GM19452 (cell line): ENCODE measurements at regions not wholly inside any gene's neighbourhood (a gene's known extent, or its start where the extent isn't known, plus 50 kb on each side); places are given as distances from the start of the nearest gene placed in this dataset.
A peak's percentile ranks its signal among the peaks of the same experiment; 100 is the strongest.
"Not testable (repeated sequence)": the region's sequence is repeated elsewhere in the genome, so short reads cannot be mapped to it uniquely, and the experiment has no call there.

Experiments used
- ATAC-seq: cut with Tn5 transposase; IDR thresholded peaks from one replicate; pipeline ENCODE4 v1.9.1; 2021; ENCODE audit not compliant: unreplicated experiment

- ATAC-seq: peak; percentile 100
These were observed 386.4 kb upstream of the MMS22L start for GRCh38 chr6:97669191-97670031.

GRCh38 chr6:97674802-97675201 is 391.8 kb upstream of the MMS22L start:
- no peak for ATAC-seq

- ATAC-seq: no peak
These were observed 394.6 kb upstream of the MMS22L start for GRCh38 chr6:97677626-97678025.

- ATAC-seq: no peak
These were observed 404.9 kb upstream of the MMS22L start for GRCh38 chr6:97687916-97688315.

- no peak for ATAC-seq
These were observed 406.2 kb upstream of the MMS22L start for GRCh38 chr6:97689078-97689754.

GRCh38 chr6:97697456-97697855 is 414.4 kb upstream of the MMS22L start:
- no peak for ATAC-seq

- no peak for ATAC-seq
These were observed 418.8 kb upstream of the MMS22L start for GRCh38 chr6:97701801-97702200.

GRCh38 chr6:97702248-97702647 is 419.2 kb upstream of the MMS22L start:
- no peak for ATAC-seq

GRCh38 chr6:97703661-97704060 is 420.6 kb upstream of the MMS22L start:
- no peak for ATAC-seq

- ATAC-seq: no peak
These were observed 422.6 kb upstream of the MMS22L start for GRCh38 chr6:97705568-97705967.

GRCh38 chr6:97712751-97713150 is 429.7 kb upstream of the MMS22L start:
- ATAC-seq: no peak

- no peak for ATAC-seq
These were observed 431.8 kb upstream of the MMS22L start for GRCh38 chr6:97714772-97715171.

GRCh38 chr6:97717086-97717485 is 434.1 kb upstream of the MMS22L start:
- no peak for ATAC-seq

- no peak for ATAC-seq
These were observed 443.4 kb upstream of the MMS22L start for GRCh38 chr6:97726378-97726777.

GRCh38 chr6:97732045-97732444 is 449.0 kb upstream of the MMS22L start:
- ATAC-seq: no peak

- no peak for ATAC-seq
These were observed 474.6 kb upstream of the MMS22L start for GRCh38 chr6:97757575-97757974.

- no peak for ATAC-seq
These were observed 482.4 kb upstream of the MMS22L start for GRCh38 chr6:97765461-97765860.

- no peak for ATAC-seq
These were observed 488.4 kb upstream of the MMS22L start for GRCh38 chr6:97771372-97771771.

GRCh38 chr6:97775012-97775411 is 492.0 kb upstream of the MMS22L start:
- ATAC-seq: no peak

- ATAC-seq: no peak
These were observed 495.4 kb upstream of the MMS22L start for GRCh38 chr6:97778290-97779038.

- not testable (repeated sequence) for ATAC-seq
These were observed 496.2 kb upstream of the MMS22L start for GRCh38 chr6:97779039-97779766.
